H7 (cell line): ENCODE measurements at regions not wholly inside any gene's neighbourhood (a gene's known extent, or its start where the extent isn't known, plus 50 kb on each side); places are given as distances from the start of the nearest gene placed in this dataset.
"Not testable (repeated sequence)": the region's sequence is repeated elsewhere in the genome, so short reads cannot be mapped to it uniquely, and the experiment has no call there.

Source experiments
- DNase-seq: peaks from one replicate; pipeline ENCODE4 v3.0.0; 2012
- H3K27me3 ChIP-seq: 2 replicates; pipeline ENCODE4 v1.6.0; 2011; ENCODE audit warnings: mild to moderate bottlenecking, low read length; ENCODE audit not compliant: control insufficient read depth, insufficient read depth
- H3K36me3 ChIP-seq: replicated peaks from 2 replicates; pipeline ENCODE4 v1.5.1; 2011; ENCODE audit warnings: low read length; ENCODE audit not compliant: control insufficient read depth, insufficient read depth
- H3K4me3 ChIP-seq: 2 replicates; pipeline ENCODE4 v1.5.1; 2011; ENCODE audit warnings: low read depth, mild to moderate bottlenecking, control low read depth, low read length, moderate library complexity; ENCODE audit not compliant: insufficient read depth

GRCh38 chr15:20055921-20056320 is 485.7 kb downstream of the GOLGA6L6 start:
- not testable (repeated sequence) for DNase-seq, H3K27me3 ChIP-seq, H3K36me3 ChIP-seq, H3K4me3 ChIP-seq

- H3K27me3 ChIP-seq, H3K4me3 ChIP-seq, DNase-seq, H3K36me3 ChIP-seq: not testable (repeated sequence)
These were observed 493.4 kb downstream of the GOLGA6L6 start for GRCh38 chr15:20048189-20048588.

- DNase-seq, H3K27me3 ChIP-seq, H3K36me3 ChIP-seq, H3K4me3 ChIP-seq: not testable (repeated sequence)
These were observed 496.4 kb downstream of the GOLGA6L6 start for GRCh38 chr15:20045165-20045564.

- DNase-seq, H3K27me3 ChIP-seq, H3K36me3 ChIP-seq, H3K4me3 ChIP-seq: not testable (repeated sequence)
These were observed 500.9 kb downstream of the GOLGA6L6 start for GRCh38 chr15:20040691-20041090.

GRCh38 chr15:20025040-20025439 is 516.6 kb downstream of the GOLGA6L6 start:
- not testable (repeated sequence) for DNase-seq, H3K36me3 ChIP-seq, H3K27me3 ChIP-seq, H3K4me3 ChIP-seq

- not testable (repeated sequence) for H3K36me3 ChIP-seq, H3K4me3 ChIP-seq, DNase-seq, H3K27me3 ChIP-seq
These were observed 519.3 kb downstream of the GOLGA6L6 start for GRCh38 chr15:20022349-20022748.

- not testable (repeated sequence) for H3K4me3 ChIP-seq, DNase-seq
These were observed 520.2 kb downstream of the GOLGA6L6 start for GRCh38 chr15:20021351-20021750.

GRCh38 chr15:20020588-20020987 is 521.0 kb downstream of the GOLGA6L6 start:
- H3K36me3 ChIP-seq, H3K4me3 ChIP-seq, H3K27me3 ChIP-seq, DNase-seq: not testable (repeated sequence)

More at GRCh38 chr15:20021351-20021750, 520.2 kb downstream of the GOLGA6L6 start:
- not testable (repeated sequence) for H3K36me3 ChIP-seq, H3K27me3 ChIP-seq

GRCh38 chr15:20019758-20020157 is 521.8 kb downstream of the GOLGA6L6 start:
- H3K27me3 ChIP-seq, H3K36me3 ChIP-seq, H3K4me3 ChIP-seq, DNase-seq: not testable (repeated sequence)

GRCh38 chr15:20017581-20017980 is 524.0 kb downstream of the GOLGA6L6 start:
- H3K36me3 ChIP-seq, H3K27me3 ChIP-seq, H3K4me3 ChIP-seq, DNase-seq: not testable (repeated sequence)

- H3K4me3 ChIP-seq, H3K36me3 ChIP-seq, DNase-seq, H3K27me3 ChIP-seq: not testable (repeated sequence)
These were observed 524.7 kb downstream of the GOLGA6L6 start for GRCh38 chr15:20016941-20017340.

- H3K27me3 ChIP-seq, H3K4me3 ChIP-seq, H3K36me3 ChIP-seq, DNase-seq: not testable (repeated sequence)
These were observed 528.8 kb downstream of the GOLGA6L6 start for GRCh38 chr15:20012837-20013236.

GRCh38 chr15:20010759-20011158 is 530.8 kb downstream of the GOLGA6L6 start:
- not testable (repeated sequence) for DNase-seq, H3K27me3 ChIP-seq, H3K4me3 ChIP-seq, H3K36me3 ChIP-seq

- DNase-seq, H3K27me3 ChIP-seq, H3K4me3 ChIP-seq, H3K36me3 ChIP-seq: not testable (repeated sequence)
These were observed 532.0 kb downstream of the GOLGA6L6 start for GRCh38 chr15:20009619-20010018.

GRCh38 chr15:20007338-20007737 is 534.3 kb downstream of the GOLGA6L6 start:
- DNase-seq, H3K27me3 ChIP-seq, H3K36me3 ChIP-seq, H3K4me3 ChIP-seq: not testable (repeated sequence)

GRCh38 chr15:20003471-20003870 is 538.1 kb downstream of the GOLGA6L6 start:
- not testable (repeated sequence) for H3K36me3 ChIP-seq, DNase-seq, H3K27me3 ChIP-seq, H3K4me3 ChIP-seq
